ENCODE measurements at regions not wholly inside any gene's neighbourhood (a gene's known extent, or its start where the extent isn't known, plus 50 kb on each side); places are given as distances from the start of the nearest gene placed in this dataset.

GRCh38 chr21:33974513-33975468, 59.2 kb upstream of the ATP5PO start:
- no peak overlapping the region for H3K56ac ChIP-seq (ENCODE audit: insufficient read length, low read depth, low read length)

More at GRCh38 chr21:33974513-33975468, 59.2 kb upstream of the ATP5PO start:
- no peak overlapping the region for H3K4me2 ChIP-seq (ENCODE audit: insufficient read depth, insufficient read length, low read length)
- DNase-seq = no peak
- no peaks in the 10 kb centered on the region for H3K27me3 ChIP-seq (ENCODE audit: insufficient read depth, low read length)
- no peak overlapping the region for H2BK12ac ChIP-seq (ENCODE audit: insufficient read length, low read depth, low read length)
- no peak overlapping the region for H3K9ac ChIP-seq (ENCODE audit: extremely low read depth, insufficient read length, low read length)
- H3T11ph ChIP-seq (ENCODE audit: low read length) = no peak overlapping the region
- no peaks in the 10 kb centered on the region for H3K9me3 Mint-ChIP-seq
- no peaks in the 10 kb centered on the region for H3K23me2 ChIP-seq (ENCODE audit: insufficient read length, low read depth, low read length, poor library complexity, severe bottlenecking)
- no peaks in the 10 kb centered on the region for H3K27me3 Mint-ChIP-seq (ENCODE audit: low read depth)
- no peak overlapping the region for H4K8ac ChIP-seq (replicated peaks; ENCODE audit: insufficient read length, low read depth, low read length)
- no peaks in the 10 kb centered on the region for H3K79me2 ChIP-seq (ENCODE audit: insufficient read depth, low read length)
- no peaks in the 10 kb centered on the region for H4K20me1 ChIP-seq (ENCODE audit: control insufficient read depth, insufficient read depth, insufficient read length)
- H3K14ac ChIP-seq (ENCODE audit: insufficient read depth, low read length) = no peak overlapping the region
- no peaks in the 10 kb centered on the region for H3K79me1 ChIP-seq (ENCODE audit: insufficient read depth, low read depth, low read length, poor library complexity, severe bottlenecking)
- no peak overlapping the region for H2BK120ac ChIP-seq (ENCODE audit: low read depth, low read length, poor library complexity, severe bottlenecking)
- peaks cover 32 to 40% of the 10 kb centered on the region in 2 experiments for H3K4me1 Mint-ChIP-seq
- H3K4me3 Mint-ChIP-seq = no peak overlapping the region
- H3K18ac ChIP-seq (ENCODE audit: insufficient read length, low read depth, low read length) = no peak overlapping the region
- no peak overlapping the region for H2BK5ac ChIP-seq (ENCODE audit: insufficient read length, low read length)
- H3K36me3 Mint-ChIP-seq (ENCODE audit: insufficient read depth in 1 of 3, low read depth in 3 of 3) = no peaks in the 10 kb centered on the region
- no peak overlapping the region for H2BK20ac ChIP-seq (ENCODE audit: low read depth, low read length, poor library complexity, severe bottlenecking)
- no peak overlapping the region for H2AFZ ChIP-seq (ENCODE audit: low read length)
- no peak overlapping the region for H3K4ac ChIP-seq (ENCODE audit: low read depth, low read length)
- no peak overlapping the region for H3K27ac ChIP-seq (ENCODE audit: insufficient read length, low read depth, low read length)
- no peak overlapping the region for H3K27ac Mint-ChIP-seq
- H3K9me3 ChIP-seq (ENCODE audit: control insufficient read depth, low read depth, low read length) = no peaks in the 10 kb centered on the region
- no peak overlapping the region for H4K5ac ChIP-seq (ENCODE audit: insufficient read length, low read depth, low read length)
- H4K91ac ChIP-seq (ENCODE audit: insufficient read length, low read depth, low read length) = no peak overlapping the region
- 100% methylated on average over 1 of the region's 9 CpGs for WGBS (ENCODE audit: extremely low coverage, insufficient read length, low lambda C conversion rate)
- no peak overlapping the region for H3K23ac ChIP-seq (ENCODE audit: insufficient read length, low read depth, low read length)
- H3K4me1 ChIP-seq (ENCODE audit: insufficient read depth, low read length) = peaks cover 5% of the 10 kb centered on the region; the same call in 1 of the 2 replicates
- no peak for TF ChIP-seq CTCF (conservative IDR thresholded peaks at IDR 0.05)
- no peak overlapping the region for H2AK5ac ChIP-seq (ENCODE audit: insufficient read length, low read length)
- H2BK15ac ChIP-seq (ENCODE audit: low read depth, low read length) = no peak overlapping the region
